ENCODE measurements at regions not wholly inside any gene's neighbourhood (a gene's known extent, or its start where the extent isn't known, plus 50 kb on each side); places are given as distances from the start of the nearest gene placed in this dataset.

DNA sequence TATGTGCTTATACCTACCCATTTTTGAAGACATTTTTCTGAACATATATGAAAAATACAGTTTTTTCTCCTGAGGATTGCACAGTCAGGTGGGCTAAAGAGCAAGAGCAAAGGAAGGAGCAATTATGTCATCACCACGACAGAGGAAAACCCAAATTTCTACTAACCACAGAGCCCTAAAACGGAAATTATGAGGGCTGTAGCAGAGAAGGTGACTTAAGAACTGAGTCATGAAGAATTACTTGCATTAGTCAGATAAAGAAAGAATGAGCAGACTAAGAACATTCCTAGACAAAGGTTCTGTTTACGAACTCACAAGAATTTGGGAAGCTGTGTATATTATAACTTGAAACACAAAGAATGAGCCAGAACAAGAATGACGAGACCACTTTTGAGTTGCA lies 974.4 kb downstream of the NXPH1 start:
- TF ChIP-seq, protein P1, sequence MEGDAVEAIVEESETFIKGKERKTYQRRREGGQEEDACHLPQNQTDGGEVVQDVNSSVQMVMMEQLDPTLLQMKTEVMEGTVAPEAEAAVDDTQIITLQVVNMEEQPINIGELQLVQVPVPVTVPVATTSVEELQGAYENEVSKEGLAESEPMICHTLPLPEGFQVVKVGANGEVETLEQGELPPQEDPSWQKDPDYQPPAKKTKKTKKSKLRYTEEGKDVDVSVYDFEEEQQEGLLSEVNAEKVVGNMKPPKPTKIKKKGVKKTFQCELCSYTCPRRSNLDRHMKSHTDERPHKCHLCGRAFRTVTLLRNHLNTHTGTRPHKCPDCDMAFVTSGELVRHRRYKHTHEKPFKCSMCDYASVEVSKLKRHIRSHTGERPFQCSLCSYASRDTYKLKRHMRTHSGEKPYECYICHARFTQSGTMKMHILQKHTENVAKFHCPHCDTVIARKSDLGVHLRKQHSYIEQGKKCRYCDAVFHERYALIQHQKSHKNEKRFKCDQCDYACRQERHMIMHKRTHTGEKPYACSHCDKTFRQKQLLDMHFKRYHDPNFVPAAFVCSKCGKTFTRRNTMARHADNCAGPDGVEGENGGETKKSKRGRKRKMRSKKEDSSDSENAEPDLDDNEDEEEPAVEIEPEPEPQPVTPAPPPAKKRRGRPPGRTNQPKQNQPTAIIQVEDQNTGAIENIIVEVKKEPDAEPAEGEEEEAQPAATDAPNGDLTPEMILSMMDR (IDR thresholded peaks at IDR 0.05): no peak
- TF ChIP-seq POLR2A (IDR thresholded peaks at IDR 0.05) (no peak), EP300 (IDR thresholded peaks at IDR 0.05) (no peak)
